ENCODE measurements at regions not wholly inside any gene's neighbourhood (a gene's known extent, or its start where the extent isn't known, plus 50 kb on each side); places are given as distances from the start of the nearest gene placed in this dataset. TPM values are rescaled to one million over a fixed set of nuclear protein-coding genes. Genes with fewer than 3 reads are reported as not detected.
A peak's percentile ranks its signal among the peaks of the same experiment; 100 is the strongest.
"Not testable (repeated sequence)": the region's sequence is repeated elsewhere in the genome, so short reads cannot be mapped to it uniquely, and the experiment has no call there.

DNA sequence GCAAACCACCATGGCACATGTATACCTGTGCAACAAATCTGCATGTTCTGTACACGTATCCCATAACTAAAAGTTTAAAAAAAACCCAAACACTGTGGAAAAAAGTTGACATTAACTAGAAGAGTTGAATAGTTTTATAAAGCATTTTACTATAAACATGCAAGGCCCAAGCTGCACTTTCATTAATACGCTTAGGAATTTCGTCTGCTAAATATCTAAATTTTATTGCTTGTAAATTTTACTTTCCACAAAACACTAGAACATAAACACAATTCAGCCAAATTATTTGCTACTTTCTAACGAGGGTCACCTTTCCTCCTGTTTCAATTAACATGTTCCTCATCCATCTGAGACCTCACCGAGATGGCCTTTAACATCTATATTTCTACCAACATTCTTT lies 74.4 kb upstream of the MAN1A1 start:
- TF ChIP-seq EZH2 (IDR thresholded peaks at IDR 0.05; ENCODE audit: insufficient read depth, poor library complexity, severe bottlenecking) (no peak), EZH2phosphoT487 (IDR thresholded peaks at IDR 0.05; ENCODE audit: insufficient read depth, low read depth) (no peak)
- 79% methylated on average over 5 of the region's 5 CpGs for WGBS, 2 experiments (ENCODE audit: low coverage in 1 of 2, low lambda C conversion rate in 2 of 2, missing lambda C conversion rate in 2 of 2)

DNA sequence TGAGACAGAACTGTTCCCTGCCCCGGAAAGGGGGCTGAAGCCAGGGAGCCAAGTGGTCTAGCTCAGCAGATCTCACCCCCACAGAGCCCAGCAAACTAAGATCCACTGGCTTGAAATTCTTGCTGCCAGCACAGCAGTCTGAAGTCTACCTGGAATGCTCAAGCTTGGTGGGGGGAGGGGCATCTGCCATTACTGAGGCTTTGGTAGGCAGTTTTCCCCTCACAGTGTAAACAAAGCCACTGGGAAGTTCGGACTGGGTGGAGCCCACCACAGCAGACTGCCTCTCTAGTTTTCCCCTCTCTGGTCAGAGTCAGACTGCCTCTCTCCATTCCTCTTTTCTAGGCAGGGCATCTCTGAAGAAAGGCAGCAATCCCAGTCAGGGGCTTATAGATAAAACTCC lies 68.5 kb upstream of the MAN1A1 start:
- H3K79me2 ChIP-seq (ENCODE audit: insufficient read depth); H3K27ac ChIP-seq; H3K4me3 ChIP-seq; H3K4me2 ChIP-seq (ENCODE audit: unreplicated experiment); H4K20me1 ChIP-seq (ENCODE audit: insufficient read depth); H3K4me1 ChIP-seq (ENCODE audit: insufficient read depth); H2AFZ ChIP-seq; H3K9ac ChIP-seq; H3K9me3 ChIP-seq (ENCODE audit: low read depth); H3K36me3 ChIP-seq (ENCODE audit: low read depth); DNase-seq; H3K9me2 ChIP-seq (ENCODE audit: insufficient read depth); H3F3A ChIP-seq (ENCODE audit: insufficient read depth); in situ Hi-C loops (cut with MboI); H3K27me3 ChIP-seq (replicated peaks; ENCODE audit: insufficient read depth): not testable (repeated sequence)
- 41 to 45% methylated on average over 2 of the region's 2 CpGs for WGBS, 2 experiments (ENCODE audit: low coverage in 1 of 2, low lambda C conversion rate in 2 of 2, missing lambda C conversion rate in 2 of 2)

More for the DNA sequence above, 74.4 kb upstream of the MAN1A1 start:
- in situ Hi-C loops (cut with MboI) = no loop called here
- peaks cover 4% of the 10 kb centered on the region for H3K9me3 ChIP-seq (ENCODE audit: low read depth)
- no peaks in the 10 kb centered on the region for H3K79me2 ChIP-seq (ENCODE audit: insufficient read depth)
- no peak overlapping the region for H3K27ac ChIP-seq
- no peaks in the 10 kb centered on the region for H3F3A ChIP-seq (ENCODE audit: insufficient read depth)
- no peaks in the 10 kb centered on the region for H3K36me3 ChIP-seq (ENCODE audit: low read depth)
- no peaks in the 10 kb centered on the region; the same call in 1 of the 2 replicates for H3K9me2 ChIP-seq (ENCODE audit: insufficient read depth)
- H3K4me1 ChIP-seq (ENCODE audit: insufficient read depth) = no peaks in the 10 kb centered on the region
- H3K4me3 ChIP-seq = no peak overlapping the region
- DNase-seq = no peak
- no peak overlapping the region for H3K4me2 ChIP-seq (ENCODE audit: unreplicated experiment)
- H4K20me1 ChIP-seq (ENCODE audit: insufficient read depth) = no peaks in the 10 kb centered on the region
- H3K27me3 ChIP-seq (replicated peaks; ENCODE audit: insufficient read depth) = no peaks in the 10 kb centered on the region
- H2AFZ ChIP-seq = no peak overlapping the region
- H3K9ac ChIP-seq = no peak overlapping the region

DNA sequence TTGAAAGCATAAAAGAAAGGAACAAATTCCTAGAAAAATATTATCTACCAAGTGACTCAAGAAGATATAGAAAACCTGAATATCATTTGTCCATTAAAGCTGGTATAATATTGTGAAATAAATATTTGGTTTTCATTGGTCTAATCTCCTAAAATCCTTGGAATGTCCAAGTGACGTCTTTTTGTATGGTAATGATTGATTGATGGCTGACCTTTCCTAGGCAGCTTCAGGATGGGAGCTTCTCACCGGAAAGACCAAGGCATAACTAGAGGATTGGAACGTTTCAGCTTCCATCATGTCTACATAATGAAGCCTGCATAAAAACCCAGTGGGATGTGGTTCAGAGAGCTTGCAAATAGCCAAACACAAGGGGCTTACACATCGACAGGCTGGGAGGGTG lies 57.6 kb upstream of the MAN1A1 start:
- no peaks in the 10 kb centered on the region for H3K9me3 ChIP-seq (ENCODE audit: low read depth)
- 57 to 64% methylated on average over 4 of the region's 4 CpGs for WGBS, 2 experiments (ENCODE audit: low coverage in 1 of 2, low lambda C conversion rate in 2 of 2, missing lambda C conversion rate in 2 of 2)
- in situ Hi-C loops (cut with MboI) = no loop called here

DNA sequence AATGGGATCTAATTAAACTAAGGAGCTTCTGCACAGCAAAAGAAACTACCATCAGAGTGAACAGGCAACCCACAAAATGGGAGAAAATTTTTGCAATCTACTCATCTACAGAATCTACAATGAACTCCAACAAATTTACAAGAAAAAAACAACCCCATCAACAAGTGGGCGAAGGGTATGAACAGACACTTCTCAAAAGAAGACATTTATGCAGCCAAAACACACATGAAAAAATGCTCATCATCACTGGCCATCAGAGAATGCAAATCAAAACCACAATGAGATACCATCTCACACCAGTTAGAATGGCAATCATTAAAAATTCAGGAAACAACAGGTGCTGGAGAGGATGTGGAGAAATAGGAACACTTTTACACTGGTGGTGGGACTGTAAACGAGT lies 55.6 kb upstream of the MAN1A1 start:
- H2AFZ ChIP-seq; H3K79me2 ChIP-seq (ENCODE audit: insufficient read depth); H3K4me2 ChIP-seq (ENCODE audit: unreplicated experiment); H3K4me3 ChIP-seq; H4K20me1 ChIP-seq (ENCODE audit: insufficient read depth); H3K27me3 ChIP-seq (replicated peaks; ENCODE audit: insufficient read depth); H3K4me1 ChIP-seq (ENCODE audit: insufficient read depth); H3K36me3 ChIP-seq (ENCODE audit: low read depth); in situ Hi-C loops (cut with MboI); H3K9me3 ChIP-seq (ENCODE audit: low read depth); H3K27ac ChIP-seq; H3K9me2 ChIP-seq (ENCODE audit: insufficient read depth); DNase-seq; H3F3A ChIP-seq (ENCODE audit: insufficient read depth); H3K9ac ChIP-seq: not testable (repeated sequence)
- WGBS, 2 experiments (ENCODE audit: low coverage in 1 of 2, low lambda C conversion rate in 2 of 2, missing lambda C conversion rate in 2 of 2) = 44 to 49% methylated on average over 2 of the region's 2 CpGs

More for the DNA sequence above, 57.6 kb upstream of the MAN1A1 start:
- Histone ChIP-seq H3K4me3 (no peak overlapping the region), H3K36me3 (ENCODE audit: low read depth) (no peaks in the 10 kb centered on the region), H3K9me2 (ENCODE audit: insufficient read depth) (no peaks in the 10 kb centered on the region), H3F3A (ENCODE audit: insufficient read depth) (no peaks in the 10 kb centered on the region), H3K79me2 (ENCODE audit: insufficient read depth) (no peaks in the 10 kb centered on the region), H3K27me3 (replicated peaks; ENCODE audit: insufficient read depth) (no peaks in the 10 kb centered on the region), H3K4me1 (ENCODE audit: insufficient read depth) (no peaks in the 10 kb centered on the region), H4K20me1 (ENCODE audit: insufficient read depth) (no peaks in the 10 kb centered on the region), H3K9ac (no peak overlapping the region), H2AFZ (no peak overlapping the region), H3K4me2 (ENCODE audit: unreplicated experiment) (no peak overlapping the region), H3K27ac (no peak overlapping the region)
- no peak for DNase-seq
- TF ChIP-seq EZH2phosphoT487 (IDR thresholded peaks at IDR 0.05; ENCODE audit: insufficient read depth, low read depth) = no peak

MicroRNAs encoded in the stretch of these regions (microRNA counts, 767-probe panel; counts per million panel counts)
- 447 counts per million, percentile 86 among the panel's probes with 10 or more counts for microRNA hsa-miR-3144-5p

Small RNAs in the stretch of these regions (microRNA-seq; reads per million reads assigned to microRNA genes)
- gene MIR3144 (ENCODE audit: borderline number of aligned reads) = not detected

Small RNAs in the stretch of these regions (small RNA-seq; reads per million reads assigned to genes)
- not detected for gene COX6A1P3 (ENCODE audit: low read depth, low replicate concordance)
- gene MIR3144 (ENCODE audit: low read depth, low replicate concordance) = not detected
- gene RNA5SP215 (ENCODE audit: low read depth, low replicate concordance) = not detected
- gene RNU6-214P (ENCODE audit: low read depth, low replicate concordance) = not detected
